ENCODE measurements at regions not wholly inside any gene's neighbourhood (a gene's known extent, or its start where the extent isn't known, plus 50 kb on each side); places are given as distances from the start of the nearest gene placed in this dataset.

- TF ChIP-seq ZNF281 (CRISPR knock-in tag; IDR thresholded peaks at IDR 0.05) (no peak), HMGXB4 (CRISPR knock-in tag; IDR thresholded peaks at IDR 0.05) (no peak), NFYB (CRISPR knock-in tag; conservative IDR thresholded peaks at IDR 0.05; ENCODE audit: low read depth) (no peak), ERG (CRISPR knock-in tag; IDR thresholded peaks at IDR 0.05) (no peak), ZNF512 (CRISPR knock-in tag; IDR thresholded peaks at IDR 0.05; ENCODE audit: borderline replicate concordance) (no peak), PRRX2 (CRISPR knock-in tag; IDR thresholded peaks at IDR 0.05) (no peak)
- TF ChIP-seq, protein P1, sequence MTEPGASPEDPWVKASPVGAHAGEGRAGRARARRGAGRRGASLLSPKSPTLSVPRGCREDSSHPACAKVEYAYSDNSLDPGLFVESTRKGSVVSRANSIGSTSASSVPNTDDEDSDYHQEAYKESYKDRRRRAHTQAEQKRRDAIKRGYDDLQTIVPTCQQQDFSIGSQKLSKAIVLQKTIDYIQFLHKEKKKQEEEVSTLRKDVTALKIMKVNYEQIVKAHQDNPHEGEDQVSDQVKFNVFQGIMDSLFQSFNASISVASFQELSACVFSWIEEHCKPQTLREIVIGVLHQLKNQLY (CRISPR knock-in tag; IDR thresholded peaks at IDR 0.05) = no peak
These were observed 224.3 kb downstream of the ERMARD start (continued) for GRCh38 chr6:169975701-169976100.

- Mint-ChIP-seq H3K36me3 (no peaks in the 10 kb centered on the region), H3K9me3 (no peaks in the 10 kb centered on the region), H3K27ac (no peak overlapping the region), H3K4me3 (no peak overlapping the region), H3K4me1 (no peaks in the 10 kb centered on the region), H3K27me3 (ENCODE audit: low read depth) (no peaks in the 10 kb centered on the region)
- DNase-seq (ENCODE audit: low spot score) = no peak
- ChIA-PET CTCF (no interaction called here), POLR2A (no interaction called here)
- no peak for ATAC-seq
- TF ChIP-seq NR1H2 (CRISPR knock-in tag; IDR thresholded peaks at IDR 0.05) = no peak
- TF ChIP-seq ZBTB21 (CRISPR knock-in tag; IDR thresholded peaks at IDR 0.05; ENCODE audit: borderline replicate concordance) = no peak
- TF ChIP-seq STAT6 (CRISPR knock-in tag; conservative IDR thresholded peaks at IDR 0.05; ENCODE audit: low read depth) = no peak
These were observed 223.9 kb downstream of the ERMARD start for GRCh38 chr6:169975286-169975685.

- ATAC-seq (no peak), DNase-seq (ENCODE audit: low spot score) (no peak)
- no peaks in the 10 kb centered on the region for H3K4me1 Mint-ChIP-seq
- CTCF ChIA-PET = no interaction called here
- POLR2A ChIA-PET = no interaction called here
- H3K36me3 Mint-ChIP-seq = no peaks in the 10 kb centered on the region
- no peaks in the 10 kb centered on the region for H3K27me3 Mint-ChIP-seq (ENCODE audit: low read depth)
- no peak for TF ChIP-seq ZNF138 (CRISPR knock-in tag; conservative IDR thresholded peaks at IDR 0.05)
- TF ChIP-seq ZNF532 (CRISPR knock-in tag; IDR thresholded peaks at IDR 0.05; ENCODE audit: borderline replicate concordance) = no peak
- no peak for TF ChIP-seq STAT6 (CRISPR knock-in tag; conservative IDR thresholded peaks at IDR 0.05; ENCODE audit: low read depth)
- no peak overlapping the region for H3K4me3 Mint-ChIP-seq
- no peak overlapping the region for H3K27ac Mint-ChIP-seq
- H3K9me3 Mint-ChIP-seq = no peaks in the 10 kb centered on the region
These were observed 223.2 kb downstream of the ERMARD start for GRCh38 chr6:169974663-169975062.

Measured in WTC11 (cell line).